Neural progenitor cell (in vitro differentiated cells): ENCODE measurements at regions not wholly inside any gene's neighbourhood (a gene's known extent, or its start where the extent isn't known, plus 50 kb on each side); places are given as distances from the start of the nearest gene placed in this dataset.

ENCODE experiments used
- EZH2 ChIP-seq: fragments of 200-600 bp; sonication (generic); IDR thresholded peaks from 2 replicates; pipeline ENCODE4 v1.6.1; 2017; ENCODE audit warnings: antibody characterized with exemption, mild to moderate bottlenecking, moderate library complexity
- EZH2phosphoT487 ChIP-seq: fragments of 200-600 bp; sonication (generic); IDR thresholded peaks from 2 replicates; pipeline ENCODE4 v1.6.1; 2017; ENCODE audit warnings: antibody characterized with exemption
- TF ChIP-seq, protein P1 (sequence below): fragments of 200-600 bp; sonication (generic); IDR thresholded peaks from 2 replicates; pipeline ENCODE4 v1.5.1; 2017; ENCODE audit warnings: antibody characterized with exemption, mild to moderate bottlenecking

DNA sequence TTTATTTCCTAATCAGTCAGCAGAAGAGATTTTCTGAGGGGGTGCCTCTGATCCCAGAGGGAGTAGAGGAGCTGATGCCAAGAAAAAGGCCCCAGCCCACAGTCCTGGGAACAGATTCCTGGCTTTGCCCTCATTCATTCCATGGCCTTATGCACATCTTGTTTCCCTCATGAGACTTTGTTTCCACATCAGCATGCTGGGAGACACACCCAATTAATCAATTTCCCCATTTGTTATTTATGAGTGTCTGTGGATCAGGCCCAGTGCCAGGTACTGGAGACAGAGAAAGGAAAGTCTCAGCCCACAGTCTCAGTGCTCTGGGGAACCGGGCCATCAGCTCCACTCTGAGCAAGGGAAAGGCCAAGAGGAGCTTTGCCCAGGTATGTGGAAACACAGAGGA is 496.2 kb upstream of the ZMIZ1 start:
- TF ChIP-seq, protein P1, sequence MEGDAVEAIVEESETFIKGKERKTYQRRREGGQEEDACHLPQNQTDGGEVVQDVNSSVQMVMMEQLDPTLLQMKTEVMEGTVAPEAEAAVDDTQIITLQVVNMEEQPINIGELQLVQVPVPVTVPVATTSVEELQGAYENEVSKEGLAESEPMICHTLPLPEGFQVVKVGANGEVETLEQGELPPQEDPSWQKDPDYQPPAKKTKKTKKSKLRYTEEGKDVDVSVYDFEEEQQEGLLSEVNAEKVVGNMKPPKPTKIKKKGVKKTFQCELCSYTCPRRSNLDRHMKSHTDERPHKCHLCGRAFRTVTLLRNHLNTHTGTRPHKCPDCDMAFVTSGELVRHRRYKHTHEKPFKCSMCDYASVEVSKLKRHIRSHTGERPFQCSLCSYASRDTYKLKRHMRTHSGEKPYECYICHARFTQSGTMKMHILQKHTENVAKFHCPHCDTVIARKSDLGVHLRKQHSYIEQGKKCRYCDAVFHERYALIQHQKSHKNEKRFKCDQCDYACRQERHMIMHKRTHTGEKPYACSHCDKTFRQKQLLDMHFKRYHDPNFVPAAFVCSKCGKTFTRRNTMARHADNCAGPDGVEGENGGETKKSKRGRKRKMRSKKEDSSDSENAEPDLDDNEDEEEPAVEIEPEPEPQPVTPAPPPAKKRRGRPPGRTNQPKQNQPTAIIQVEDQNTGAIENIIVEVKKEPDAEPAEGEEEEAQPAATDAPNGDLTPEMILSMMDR = no peak
- TF ChIP-seq EZH2 = no peak
- TF ChIP-seq EZH2phosphoT487 = no peak
